GM03348 (cell line): ENCODE measurements at regions not wholly inside any gene's neighbourhood (a gene's known extent, or its start where the extent isn't known, plus 50 kb on each side); places are given as distances from the start of the nearest gene placed in this dataset.

ENCODE experiments used
- DNase-seq: peaks from one replicate; pipeline ENCODE4 v3.0.0; 2012; ENCODE audit warnings: low spot score

GRCh38 chr4:11182586-11183355, 245.9 kb downstream of the HS3ST1 start:
- DNase-seq = no peak

DNA sequence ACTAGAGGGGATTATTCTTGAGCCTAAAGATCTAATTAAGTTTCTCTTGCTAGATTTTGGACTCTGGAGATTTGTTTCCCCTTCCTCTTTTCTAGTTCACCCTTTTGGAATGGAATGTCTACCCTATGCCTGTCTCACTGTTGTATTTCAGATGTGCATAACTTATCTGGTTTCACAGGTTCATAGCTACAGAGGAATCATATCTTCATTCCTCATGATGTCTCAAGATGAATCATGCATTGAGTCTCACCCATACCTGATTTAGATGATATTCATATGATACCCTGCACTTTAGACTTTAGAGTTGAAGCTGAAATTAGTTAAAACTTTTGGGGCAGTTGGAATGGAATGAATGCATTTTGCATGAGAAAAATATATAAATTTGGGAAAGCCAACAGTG, 246.7 kb downstream of the HS3ST1 start:
- DNase-seq = no peak

DNA sequence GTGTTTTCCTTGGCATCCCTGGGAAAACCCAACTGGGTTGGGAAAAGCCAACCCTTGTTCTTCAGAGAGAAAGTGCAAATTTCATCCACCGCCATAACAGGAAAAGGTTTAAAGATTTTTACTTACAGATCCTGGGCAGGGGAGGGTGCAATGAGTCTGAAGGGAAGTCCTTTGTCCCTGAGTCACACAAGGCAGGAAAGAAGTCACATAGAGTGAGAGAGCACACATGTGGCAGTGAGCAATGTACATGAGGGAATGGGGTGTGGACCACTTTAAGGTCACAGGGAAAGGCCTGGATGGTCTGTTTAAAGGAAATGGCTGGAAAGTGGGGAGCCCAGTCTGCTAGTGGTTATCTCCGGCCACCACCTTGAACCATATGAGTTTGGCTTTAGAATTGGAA, 248.9 kb downstream of the HS3ST1 start:
- no peak for DNase-seq

DNA sequence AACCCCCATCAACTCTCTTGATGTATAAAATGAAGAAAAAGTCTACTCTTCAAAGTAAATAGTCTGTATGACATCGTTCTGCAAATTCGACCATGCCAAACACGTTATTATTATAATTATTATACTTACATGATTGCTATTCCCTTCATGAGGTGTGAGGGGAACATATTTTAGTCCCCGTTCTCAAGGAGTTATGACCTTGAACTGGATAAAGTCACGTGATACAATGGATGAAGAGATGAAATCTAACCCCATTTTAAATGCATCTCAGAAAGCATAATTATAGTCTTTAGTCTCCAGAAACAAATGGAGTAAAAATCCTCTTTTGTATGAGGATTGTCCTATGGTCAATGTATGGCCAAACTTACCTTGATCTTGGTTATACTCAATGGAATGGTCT, 250.3 kb downstream of the HS3ST1 start:
- DNase-seq = no peak

DNA sequence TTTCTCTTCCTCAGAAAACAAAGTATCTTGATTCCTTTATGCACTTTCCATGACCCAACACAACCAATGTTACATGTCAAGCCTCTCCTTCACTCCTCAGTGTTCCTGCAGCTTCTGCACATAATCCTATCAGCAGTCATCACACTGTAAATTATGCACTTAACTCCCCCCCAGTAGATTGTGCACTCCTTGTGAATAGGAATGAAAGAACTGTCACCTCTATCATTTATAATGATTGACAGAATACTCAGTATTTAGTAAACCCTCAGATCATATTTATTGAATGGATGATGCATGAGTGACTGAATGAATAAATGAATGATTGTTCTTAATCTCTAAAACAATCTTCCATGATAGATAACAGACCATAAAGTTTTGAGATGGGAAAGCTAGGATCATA, 253.3 kb downstream of the HS3ST1 start:
- no peak for DNase-seq

DNA sequence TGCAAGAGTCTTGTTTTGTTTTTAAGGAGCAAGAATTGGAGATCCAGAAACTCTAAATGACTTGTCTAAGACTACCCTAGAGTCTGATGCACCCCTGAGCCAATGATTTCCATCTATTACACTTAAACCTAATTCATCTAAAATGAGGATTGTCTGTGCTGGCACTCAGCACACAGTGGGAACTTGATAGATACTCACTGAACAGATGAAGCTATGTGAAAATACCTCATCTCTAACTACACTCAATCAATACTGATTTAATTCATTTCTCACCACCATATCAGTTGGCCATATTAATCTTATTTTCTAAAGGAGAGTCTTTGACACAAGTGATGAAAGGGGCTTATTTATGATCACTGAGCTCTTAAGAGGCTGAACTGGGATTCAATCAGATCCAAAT, 262.1 kb downstream of the HS3ST1 start:
- no peak for DNase-seq

- DNase-seq = no peak
These were observed 262.7 kb downstream of the HS3ST1 start for GRCh38 chr4:11166034-11166433.

DNA sequence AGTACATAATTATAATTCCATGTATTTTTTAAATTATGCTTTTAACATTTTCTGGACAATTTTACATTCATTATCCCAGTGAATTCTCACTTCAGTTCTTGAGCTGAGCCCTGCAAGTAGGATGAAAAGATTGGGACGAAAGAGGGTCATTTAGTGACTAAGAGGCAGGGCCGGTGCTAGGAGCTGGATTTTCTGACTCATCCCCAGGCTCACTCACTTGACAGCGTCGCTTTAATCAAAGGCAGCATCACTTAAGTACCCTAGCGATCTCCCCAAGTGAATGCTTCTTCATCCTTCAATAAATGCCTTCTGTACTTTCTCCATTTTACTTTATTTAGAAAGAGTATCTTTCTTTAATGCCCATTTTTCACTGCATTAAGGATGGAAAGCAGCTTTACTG, 263.6 kb downstream of the HS3ST1 start:
- DNase-seq = no peak

GRCh38 chr4:11160288-11160687, 268.4 kb downstream of the HS3ST1 start:
- no peak for DNase-seq

GRCh38 chr4:11158971-11159370, 269.7 kb downstream of the HS3ST1 start:
- DNase-seq = no peak

DNA sequence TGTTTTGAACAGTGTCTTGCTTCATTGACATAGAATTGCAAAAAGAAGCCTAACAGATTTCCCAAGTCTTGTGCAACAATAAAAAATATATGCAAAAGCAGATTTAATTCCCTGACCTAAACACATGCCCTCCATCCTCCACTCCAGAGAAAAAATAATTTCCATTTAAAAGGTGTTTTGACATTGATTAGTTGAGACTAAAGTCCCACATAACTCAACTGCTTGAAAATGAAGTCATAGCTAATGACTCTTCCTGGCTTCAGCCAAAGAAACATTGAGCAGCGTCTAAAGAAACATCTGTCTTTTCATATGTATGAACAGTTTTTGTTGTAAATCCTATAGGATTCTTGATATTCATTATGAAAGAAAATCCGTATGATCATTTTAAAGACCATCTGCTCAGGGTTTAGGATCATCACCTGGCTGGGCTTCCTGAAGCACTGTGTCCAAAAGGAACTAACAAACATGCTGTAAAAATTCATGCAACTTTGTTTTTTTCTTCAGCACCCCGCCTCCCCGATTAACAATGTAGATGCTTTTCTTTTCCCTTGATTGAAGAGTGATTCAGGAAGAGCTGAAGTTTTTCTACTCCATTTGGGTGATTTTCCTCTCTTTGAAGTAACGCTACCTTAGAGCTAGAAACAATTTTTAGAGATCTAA, 273.4 kb downstream of the HS3ST1 start:
- DNase-seq = no peak

- no peak for DNase-seq
These were observed 275.4 kb downstream of the HS3ST1 start for GRCh38 chr4:11153171-11153750.

- no peak for DNase-seq
These were observed 276.0 kb downstream of the HS3ST1 start for GRCh38 chr4:11152684-11153083.

GRCh38 chr4:11151500-11151899, 277.2 kb downstream of the HS3ST1 start:
- DNase-seq = no peak

DNA sequence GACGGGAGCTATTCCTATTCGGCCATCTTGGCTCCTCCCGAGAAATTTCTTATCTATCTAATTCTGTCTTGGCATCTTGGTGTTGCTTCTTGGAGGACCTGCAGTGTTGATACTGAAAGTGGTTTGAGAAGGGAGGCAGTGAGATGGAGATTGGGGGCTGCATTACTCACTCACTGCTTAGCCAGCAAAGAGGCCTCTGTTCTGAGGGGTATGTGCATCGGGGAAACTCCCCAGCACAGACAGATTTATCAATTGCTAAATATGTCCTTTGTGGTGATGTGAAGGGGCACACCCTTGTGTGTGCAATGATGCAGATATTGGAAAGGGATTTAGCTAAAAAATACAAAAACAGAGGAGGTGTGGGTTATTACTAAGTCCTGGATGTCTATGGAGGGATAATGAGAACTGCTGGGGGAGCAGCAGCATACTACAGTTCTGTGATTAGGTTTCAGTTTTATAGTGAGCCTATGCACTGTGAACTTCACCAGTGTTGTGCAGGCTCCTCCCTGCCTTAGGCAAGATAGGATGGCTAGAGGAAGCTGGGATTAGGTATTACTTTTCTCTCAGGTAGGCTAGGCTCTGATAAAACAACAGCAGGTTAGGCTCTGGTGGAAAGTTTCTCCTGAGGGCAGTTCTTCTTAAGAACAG, 279.0 kb downstream of the HS3ST1 start:
- no peak for DNase-seq

DNA sequence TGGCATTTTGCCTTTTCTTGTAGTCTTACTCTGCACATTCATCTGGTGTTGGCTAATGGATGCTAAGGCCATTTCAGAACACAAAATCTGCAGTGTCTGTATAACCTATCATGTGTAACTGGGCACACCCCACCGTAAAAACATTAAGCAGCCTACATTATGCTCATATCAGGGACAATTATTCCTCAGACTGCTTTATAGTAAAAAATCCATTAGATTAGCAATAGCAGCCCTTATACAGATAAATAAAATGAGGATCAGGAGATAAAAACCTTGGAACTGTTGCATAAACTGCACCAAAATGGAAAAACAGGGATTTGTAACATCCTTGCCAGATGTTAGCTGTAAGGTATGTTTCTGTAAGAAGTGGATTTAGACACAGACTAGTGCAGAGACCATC, 288.8 kb downstream of the HS3ST1 start:
- DNase-seq = no peak

GRCh38 chr4:11138964-11139363, 289.7 kb downstream of the HS3ST1 start:
- no peak for DNase-seq

DNA sequence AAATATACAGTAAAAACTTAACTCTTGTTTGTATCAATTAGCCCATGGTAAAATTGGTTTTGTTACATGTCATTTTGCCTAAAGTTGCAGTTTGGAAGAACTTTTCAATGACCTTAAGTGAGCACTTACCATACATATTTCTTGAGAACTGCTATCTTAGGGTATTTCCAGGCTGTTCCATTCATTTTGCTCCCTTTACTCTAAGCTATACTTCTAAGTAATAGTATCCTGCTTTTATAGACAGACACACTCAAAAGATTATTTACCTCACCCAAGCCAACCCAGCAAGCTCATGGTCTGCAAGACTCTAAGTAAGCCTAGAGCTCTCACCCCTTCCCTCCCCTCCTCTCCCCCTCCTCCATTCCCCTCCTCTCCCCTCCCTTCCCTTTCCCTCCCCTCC, 294.0 kb downstream of the HS3ST1 start:
- DNase-seq = no peak

- no peak for DNase-seq
These were observed 294.8 kb downstream of the HS3ST1 start for GRCh38 chr4:11133868-11134267.

- no peak for DNase-seq
These were observed 296.2 kb downstream of the HS3ST1 start for GRCh38 chr4:11132478-11132877.

- DNase-seq = no peak
These were observed 297.2 kb downstream of the HS3ST1 start for GRCh38 chr4:11131491-11131890.

DNA sequence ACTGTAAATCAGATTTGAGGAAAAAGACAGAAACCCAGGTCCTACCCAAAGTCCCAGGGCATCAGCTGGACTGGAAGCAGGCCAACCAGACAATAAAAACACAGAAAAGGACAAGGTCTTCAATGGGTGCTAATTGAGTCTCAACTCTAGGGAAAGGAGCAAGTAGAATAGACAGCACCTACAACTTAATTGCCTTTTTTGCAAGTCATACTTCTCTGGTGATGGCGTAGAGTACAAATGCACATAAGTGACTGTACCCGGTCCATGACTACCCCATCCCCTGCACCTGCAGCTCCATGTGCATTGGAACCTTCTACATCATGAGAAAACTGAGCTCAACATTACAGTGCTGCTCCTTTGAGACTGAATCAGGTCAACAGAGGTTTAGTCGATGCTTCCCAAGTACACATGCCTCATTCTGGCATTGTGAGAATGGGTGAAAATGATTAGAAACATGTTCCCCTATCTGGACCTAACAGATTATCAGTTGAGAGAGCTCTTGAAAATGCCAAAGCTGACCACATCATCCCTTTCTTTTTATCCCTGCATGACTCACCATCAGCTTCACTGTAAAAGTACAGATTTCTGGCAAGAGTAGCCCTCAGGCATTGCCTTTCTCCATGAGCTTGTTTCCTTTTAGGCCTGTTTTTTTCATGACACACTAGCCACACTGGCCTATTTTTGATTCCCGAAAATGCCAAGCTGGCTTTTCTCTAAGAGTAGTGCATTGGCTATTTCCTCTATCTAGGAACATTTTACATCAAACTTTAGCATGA, 298.3 kb downstream of the HS3ST1 start:
- DNase-seq = no peak
